Effector CD8-positive, alpha-beta T cell (primary cell): ENCODE measurements at regions not wholly inside any gene's neighbourhood (a gene's known extent, or its start where the extent isn't known, plus 50 kb on each side); places are given as distances from the start of the nearest gene placed in this dataset.

Experiments used
- DNase-seq: peaks from one replicate; lab custom pipeline; 2025; lab: John Stamatoyannopoulos, UW

- no peak for DNase-seq
Measured at GRCh38 chr3:71890356-71890931, 105.5 kb upstream of the PROK2 start.

DNA sequence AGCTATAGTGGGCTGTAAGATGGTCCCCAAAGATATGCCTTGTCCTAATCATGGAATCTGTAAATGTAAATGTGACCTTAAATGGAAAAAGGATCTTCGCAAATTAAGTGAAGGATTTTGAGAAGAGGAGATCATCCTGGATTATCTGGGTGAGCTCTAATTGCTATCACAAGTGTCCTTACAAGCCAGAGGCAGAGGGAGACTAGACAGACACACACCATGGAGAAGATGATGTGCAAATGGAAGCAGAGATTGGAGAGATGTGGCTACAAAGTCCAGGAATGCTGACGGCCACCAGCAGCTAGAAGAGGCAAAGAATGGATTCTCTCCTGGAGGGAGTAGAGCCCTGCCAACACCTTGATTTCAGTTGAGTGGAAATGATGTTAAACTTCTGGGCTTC is 102.3 kb upstream of the PROK2 start:
- DNase-seq = no peak

DNA sequence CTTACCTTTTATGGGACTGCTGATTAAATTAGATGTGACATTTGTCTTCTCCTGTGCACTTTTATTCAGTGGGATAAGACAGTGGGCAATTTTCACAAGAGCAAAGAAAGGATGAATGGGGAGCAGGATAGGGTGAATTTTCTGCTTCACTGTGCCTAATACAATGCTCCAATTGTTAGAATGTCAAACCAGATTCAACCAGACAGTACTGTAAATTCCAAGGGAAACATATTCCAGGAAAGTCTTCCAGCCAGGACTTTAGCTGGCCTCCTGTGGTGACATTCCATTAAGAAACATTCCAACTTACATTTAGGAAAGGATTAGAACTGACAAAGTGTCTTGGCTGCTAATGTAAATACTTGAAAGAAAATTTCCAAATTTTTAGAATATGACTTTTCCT is 100.1 kb upstream of the PROK2 start:
- no peak for DNase-seq

- DNase-seq = no peak
Measured at GRCh38 chr3:71881732-71882131, 96.8 kb upstream of the PROK2 start.

- DNase-seq = no peak
Measured at GRCh38 chr3:71881041-71881440, 96.1 kb upstream of the PROK2 start.

GRCh38 chr3:71879089-71879488 is 94.1 kb upstream of the PROK2 start:
- no peak for DNase-seq

GRCh38 chr3:71876135-71877105 is 91.5 kb upstream of the PROK2 start:
- no peak for DNase-seq

- peak; percentile 49 for DNase-seq
Measured at GRCh38 chr3:71875461-71875947, 90.6 kb upstream of the PROK2 start.

DNA sequence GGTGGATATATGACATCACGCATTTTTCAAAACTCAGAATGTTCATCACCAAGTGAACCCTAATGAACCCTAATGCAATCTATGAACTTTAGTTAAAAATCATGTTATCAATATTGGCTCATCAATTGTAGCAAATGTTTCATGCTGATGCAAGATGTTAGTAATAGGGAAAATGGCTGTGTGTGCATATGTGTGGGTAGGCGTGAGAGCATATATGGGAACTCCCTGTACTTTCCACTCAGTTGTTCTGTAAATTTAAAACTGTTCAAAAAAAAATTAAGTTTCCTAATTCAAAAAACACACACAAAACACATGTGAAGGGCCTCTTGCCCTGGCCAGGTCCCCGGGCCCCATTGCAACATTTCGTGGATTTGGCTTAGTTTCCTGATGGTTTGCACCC is 89.7 kb upstream of the PROK2 start:
- DNase-seq = no peak

GRCh38 chr3:71873093-71873611 is 88.2 kb upstream of the PROK2 start:
- DNase-seq = no peak

DNA sequence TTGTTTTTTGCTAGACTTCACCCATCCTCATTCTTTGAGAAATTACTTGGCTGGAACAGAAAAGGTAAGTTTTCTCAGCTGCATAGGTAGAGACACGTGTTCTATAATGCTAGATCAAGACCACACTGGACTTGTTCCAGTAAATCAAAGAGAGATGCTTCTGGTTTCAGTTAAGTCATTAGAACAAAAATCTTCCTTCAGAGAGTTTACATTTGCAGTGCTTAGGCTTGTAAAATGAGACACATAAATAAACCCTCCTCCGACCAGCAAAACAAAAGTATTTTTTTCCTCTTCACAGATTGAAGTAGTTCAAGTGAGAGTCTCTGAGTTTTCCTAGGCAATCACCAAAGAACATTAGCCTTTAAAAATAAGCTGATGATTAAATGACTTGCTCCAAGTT is 87.3 kb upstream of the PROK2 start:
- no peak for DNase-seq

DNA sequence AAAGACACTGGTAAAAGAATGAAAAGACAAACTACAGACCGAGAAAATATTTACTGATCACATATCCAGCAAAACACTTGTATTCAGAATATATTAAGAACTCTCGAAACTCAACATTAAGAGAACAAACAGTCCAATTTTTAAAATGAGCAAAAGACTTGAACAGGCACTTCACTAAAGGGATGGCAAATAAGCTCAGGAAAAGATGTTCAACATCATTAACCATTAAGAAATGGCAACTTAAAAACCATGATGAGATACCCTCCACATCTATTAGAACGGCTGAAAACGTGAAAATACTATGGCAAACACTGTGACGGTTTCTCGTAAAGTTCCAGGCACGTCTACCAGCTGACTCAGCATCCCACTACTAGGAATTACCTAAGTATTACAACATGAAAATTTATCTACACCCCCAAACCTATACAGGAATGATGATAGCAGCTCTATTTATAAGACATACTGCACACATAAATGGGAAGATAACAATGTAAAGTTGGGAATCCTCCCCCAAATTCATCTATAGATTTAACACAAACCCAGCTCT is 86.1 kb upstream of the PROK2 start:
- DNase-seq = no peak

GRCh38 chr3:71868876-71869275 is 83.9 kb upstream of the PROK2 start:
- DNase-seq = no peak

- DNase-seq = no peak
Measured at GRCh38 chr3:71865727-71866126, 80.8 kb upstream of the PROK2 start.

- no peak for DNase-seq
Measured at GRCh38 chr3:71863563-71864190, 78.7 kb upstream of the PROK2 start.

DNA sequence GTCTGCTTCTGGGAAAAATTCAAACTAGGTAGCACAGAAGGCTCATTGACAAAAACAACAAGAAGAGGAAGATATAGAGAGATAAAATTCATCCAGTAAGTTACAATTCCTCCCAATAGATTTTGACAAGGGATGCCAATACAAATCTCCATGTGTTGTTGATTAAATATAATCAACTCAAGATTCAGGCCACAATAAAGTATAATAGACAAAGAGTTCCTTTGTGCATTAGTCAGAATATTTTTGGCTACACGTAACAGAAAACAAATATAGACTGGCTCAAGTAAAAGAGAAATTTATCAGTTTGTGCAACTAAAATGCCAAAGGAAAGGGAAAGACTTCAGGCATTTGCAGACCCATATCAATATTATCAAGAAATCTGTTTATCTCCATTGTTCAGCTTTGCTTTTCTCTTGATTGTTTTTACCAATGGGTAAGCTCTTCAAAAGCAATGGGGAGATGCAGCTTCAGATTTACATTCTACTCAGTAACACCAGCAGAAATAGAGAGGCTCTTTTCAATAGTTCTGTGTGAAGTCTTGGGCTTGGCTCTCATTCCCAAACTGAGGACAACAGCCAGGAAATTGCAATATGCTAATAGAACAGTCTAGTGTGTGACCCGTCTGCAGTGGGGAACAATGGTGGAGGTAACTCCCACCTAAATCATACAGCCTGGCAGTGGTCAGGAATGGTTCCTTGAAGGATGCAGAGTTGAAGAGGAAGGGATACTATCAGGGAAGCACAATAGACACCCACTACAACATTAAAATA is 77.6 kb upstream of the PROK2 start:
- DNase-seq = no peak

DNA sequence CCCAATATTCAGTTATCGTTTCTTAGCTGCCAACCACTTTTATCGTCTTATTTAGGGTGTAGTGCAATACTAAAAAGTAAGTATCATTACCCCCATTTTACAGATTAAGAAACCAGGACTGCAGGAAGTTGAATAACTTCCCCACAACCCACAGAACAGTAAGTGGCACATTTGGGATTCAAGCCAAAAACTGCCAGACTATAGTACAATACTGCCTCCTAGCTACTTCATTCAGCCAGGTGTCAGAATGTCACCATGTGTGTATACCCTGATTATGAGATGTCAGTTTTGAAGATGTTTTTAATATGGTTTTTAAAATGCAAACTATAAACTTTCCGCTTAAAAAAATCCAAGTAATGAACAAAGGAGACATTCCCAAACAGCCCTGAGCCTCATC is 74.2 kb upstream of the PROK2 start:
- DNase-seq = no peak

DNA sequence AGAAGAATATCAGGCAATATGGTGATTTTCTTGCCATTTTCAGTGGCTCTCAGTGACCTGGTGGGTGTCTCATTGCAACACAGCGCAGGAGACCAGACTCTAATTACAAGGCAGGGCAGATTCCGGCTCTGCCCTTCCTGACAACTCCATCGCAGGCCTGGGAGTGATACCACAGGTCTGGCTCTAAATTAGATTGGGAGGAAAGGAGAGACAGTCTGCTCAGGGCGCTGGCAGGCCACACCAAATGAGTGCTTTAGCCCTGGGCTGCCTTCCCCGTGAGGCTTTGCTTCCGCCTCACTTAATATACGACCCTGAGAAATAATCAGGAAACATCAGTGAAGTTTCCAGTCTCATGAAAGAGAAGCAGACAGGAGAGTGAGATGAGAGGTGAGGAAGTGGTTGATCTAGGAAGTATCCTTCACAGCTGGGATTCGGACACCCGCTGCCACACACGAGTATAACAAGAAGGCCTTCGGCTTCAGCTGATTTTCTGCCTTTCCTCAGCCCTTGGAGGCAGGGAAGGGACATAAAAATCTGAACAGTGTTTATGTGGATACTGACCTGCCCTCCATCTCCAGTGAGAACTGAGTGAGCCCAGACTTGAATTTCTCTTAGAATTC is 73.7 kb upstream of the PROK2 start:
- DNase-seq = no peak

GRCh38 chr3:71857956-71858355 is 73.0 kb upstream of the PROK2 start:
- no peak for DNase-seq

GRCh38 chr3:71854706-71855105 is 69.8 kb upstream of the PROK2 start:
- no peak for DNase-seq

- no peak for DNase-seq
Measured at GRCh38 chr3:71854096-71854495, 69.1 kb upstream of the PROK2 start.
